ENCODE measurements at regions not wholly inside any gene's neighbourhood (a gene's known extent, or its start where the extent isn't known, plus 50 kb on each side); places are given as distances from the start of the nearest gene placed in this dataset.

GRCh38 chr3:154015307-154015706 lies 105.9 kb upstream of the ARHGEF26 start:
- TF ChIP-seq CTCF (conservative IDR thresholded peaks at IDR 0.05; ENCODE audit: low read length): no peak
- TF ChIP-seq EZH2phosphoT487 (IDR thresholded peaks at IDR 0.05; ENCODE audit: borderline replicate concordance): no peak
